ENCODE measurements at regions not wholly inside any gene's neighbourhood (a gene's known extent, or its start where the extent isn't known, plus 50 kb on each side); places are given as distances from the start of the nearest gene placed in this dataset.

- no peak for FAIRE-seq
- TF ChIP-seq POLR2A (IDR thresholded peaks at IDR 0.05; ENCODE audit: low read depth, low read length) (no peak), TAF1 (IDR thresholded peaks at IDR 0.05; ENCODE audit: borderline replicate concordance, low read depth, low read length) (no peak), POLR2AphosphoS5 (IDR thresholded peaks at IDR 0.05; ENCODE audit: low read depth, low read length) (no peak)
- DNase-seq (ENCODE audit: insufficient read length), result no peak
Observed at GRCh38 chr6:91796603-91797002, 1209.7 kb upstream of the MAP3K7 start.

DNA sequence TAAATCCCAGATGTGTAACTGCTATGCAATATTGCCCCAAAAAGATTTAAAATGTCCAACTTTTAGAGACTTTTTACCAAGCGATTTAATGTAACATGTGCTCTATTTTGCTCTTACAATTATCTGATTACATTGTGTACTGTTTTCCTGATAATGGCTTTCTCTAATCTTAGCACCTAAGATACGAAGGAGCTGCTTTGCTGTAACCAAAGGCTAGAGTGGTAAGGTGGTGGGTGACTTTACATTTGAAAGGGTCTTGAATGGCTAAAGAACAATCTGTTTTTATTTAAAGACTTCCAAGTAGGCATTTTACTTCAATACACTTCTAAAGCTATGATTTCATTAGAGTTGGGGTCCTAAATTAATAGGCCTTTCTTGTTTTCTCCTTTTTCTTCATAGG is 1201.6 kb upstream of the MAP3K7 start:
- no peak for DNase-seq (ENCODE audit: insufficient read length)
- FAIRE-seq, result no peak

GRCh38 chr6:91786474-91787184 is 1199.8 kb upstream of the MAP3K7 start:
- FAIRE-seq (no peak), DNase-seq (ENCODE audit: insufficient read length) (no peak)
- TF ChIP-seq TAF1 (IDR thresholded peaks at IDR 0.05; ENCODE audit: borderline replicate concordance, low read depth, low read length), result no peak
- TF ChIP-seq POLR2AphosphoS5 (IDR thresholded peaks at IDR 0.05; ENCODE audit: low read depth, low read length), result no peak
- no peak for TF ChIP-seq POLR2A (IDR thresholded peaks at IDR 0.05; ENCODE audit: low read depth, low read length)

More for the DNA sequence above, 1201.6 kb upstream of the MAP3K7 start:
- TF ChIP-seq POLR2AphosphoS5 (IDR thresholded peaks at IDR 0.05; ENCODE audit: low read depth, low read length) (no peak), TAF1 (IDR thresholded peaks at IDR 0.05; ENCODE audit: borderline replicate concordance, low read depth, low read length) (no peak), POLR2A (IDR thresholded peaks at IDR 0.05; ENCODE audit: low read depth, low read length) (no peak)

DNA sequence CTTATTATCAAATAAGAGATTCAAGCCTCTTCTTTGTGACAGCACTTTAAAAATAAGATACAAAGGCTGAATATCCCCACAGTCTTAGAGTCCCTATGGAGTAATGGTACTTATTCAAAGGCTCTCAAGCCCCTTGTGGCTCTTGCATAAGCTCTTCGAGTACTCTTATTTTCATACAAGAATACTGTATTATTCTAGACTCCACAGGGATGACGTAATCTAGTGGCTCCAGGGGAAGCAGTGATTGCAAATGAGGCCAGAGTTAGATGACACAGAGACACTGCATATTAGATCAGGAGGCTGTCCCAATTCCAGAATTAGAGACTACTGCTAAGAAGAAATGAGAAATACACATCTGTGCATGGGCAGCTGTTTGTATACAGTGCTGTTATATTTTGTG is 1195.9 kb upstream of the MAP3K7 start:
- TF ChIP-seq POLR2AphosphoS5 (IDR thresholded peaks at IDR 0.05; ENCODE audit: low read depth, low read length) (no peak), POLR2A (IDR thresholded peaks at IDR 0.05; ENCODE audit: low read depth, low read length) (no peak), TAF1 (IDR thresholded peaks at IDR 0.05; ENCODE audit: borderline replicate concordance, low read depth, low read length) (no peak)
- no peak for FAIRE-seq
- no peak for DNase-seq (ENCODE audit: insufficient read length)

GRCh38 chr6:91781946-91782345 is 1195.1 kb upstream of the MAP3K7 start:
- DNase-seq (ENCODE audit: insufficient read length), result no peak
- no peak for TF ChIP-seq POLR2A (IDR thresholded peaks at IDR 0.05; ENCODE audit: low read depth, low read length)
- no peak for TF ChIP-seq TAF1 (IDR thresholded peaks at IDR 0.05; ENCODE audit: borderline replicate concordance, low read depth, low read length)
- FAIRE-seq, result no peak

DNA sequence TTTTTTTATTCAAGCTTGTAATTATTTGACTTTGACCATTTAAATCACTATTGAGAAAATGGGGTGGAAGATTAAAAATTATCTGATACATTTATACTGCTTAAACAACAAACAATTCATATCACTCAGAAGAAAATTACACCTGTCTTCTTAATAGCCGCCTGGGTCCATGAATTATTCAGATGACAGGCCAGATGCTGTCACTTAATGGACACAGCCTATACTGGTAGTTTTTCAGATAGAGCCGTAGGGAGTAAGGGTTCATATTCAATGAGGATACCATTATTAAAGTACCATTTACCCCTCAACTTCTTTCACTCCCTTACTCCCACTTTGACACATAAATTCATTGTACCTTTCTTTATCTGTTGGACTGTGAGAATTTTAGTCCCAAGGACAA is 1193.4 kb upstream of the MAP3K7 start:
- no peak for TF ChIP-seq TAF1 (IDR thresholded peaks at IDR 0.05; ENCODE audit: borderline replicate concordance, low read depth, low read length)
- no peak for TF ChIP-seq POLR2A (IDR thresholded peaks at IDR 0.05; ENCODE audit: low read depth, low read length)
- no peak for TF ChIP-seq POLR2AphosphoS5 (IDR thresholded peaks at IDR 0.05; ENCODE audit: low read depth, low read length)
- DNase-seq (ENCODE audit: insufficient read length) (no peak), FAIRE-seq (peak; percentile 21)

DNA sequence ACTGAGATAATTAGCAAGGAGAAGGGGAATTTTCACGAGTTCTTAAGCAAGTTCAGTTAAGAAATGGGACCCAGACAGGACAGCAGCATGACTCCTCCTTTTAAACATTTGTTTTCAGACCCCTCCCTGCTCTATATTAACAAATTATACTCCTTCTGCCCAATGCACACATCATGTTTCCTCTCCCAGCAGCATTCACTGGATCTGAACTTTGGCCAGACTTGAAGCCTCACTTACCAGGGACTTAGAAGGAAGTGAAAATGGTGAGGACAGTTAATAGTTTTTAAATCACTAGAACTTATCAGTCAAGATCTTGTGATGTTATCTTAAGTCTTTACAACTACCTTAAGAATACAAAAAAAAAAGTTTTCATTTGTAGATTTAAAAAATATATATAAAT is 1174.7 kb upstream of the MAP3K7 start:
- FAIRE-seq (no peak), DNase-seq (ENCODE audit: insufficient read length) (no peak)
- no peak for TF ChIP-seq POLR2A (IDR thresholded peaks at IDR 0.05; ENCODE audit: low read depth, low read length)
- no peak for TF ChIP-seq TAF1 (IDR thresholded peaks at IDR 0.05; ENCODE audit: borderline replicate concordance, low read depth, low read length)
- TF ChIP-seq POLR2AphosphoS5 (IDR thresholded peaks at IDR 0.05; ENCODE audit: low read depth, low read length), result no peak

GRCh38 chr6:91754691-91755090 is 1167.8 kb upstream of the MAP3K7 start:
- DNase-seq (ENCODE audit: insufficient read length) (no peak), FAIRE-seq (no peak)
- TF ChIP-seq TAF1 (IDR thresholded peaks at IDR 0.05; ENCODE audit: borderline replicate concordance, low read depth, low read length) (no peak), POLR2AphosphoS5 (IDR thresholded peaks at IDR 0.05; ENCODE audit: low read depth, low read length) (no peak), POLR2A (IDR thresholded peaks at IDR 0.05; ENCODE audit: low read depth, low read length) (no peak)

GRCh38 chr6:91751526-91751925 is 1164.7 kb upstream of the MAP3K7 start:
- FAIRE-seq, result peak; percentile 21
- no peak for TF ChIP-seq TAF1 (IDR thresholded peaks at IDR 0.05; ENCODE audit: borderline replicate concordance, low read depth, low read length)
- no peak for TF ChIP-seq POLR2AphosphoS5 (IDR thresholded peaks at IDR 0.05; ENCODE audit: low read depth, low read length)
- DNase-seq (ENCODE audit: insufficient read length), result no peak

DNA sequence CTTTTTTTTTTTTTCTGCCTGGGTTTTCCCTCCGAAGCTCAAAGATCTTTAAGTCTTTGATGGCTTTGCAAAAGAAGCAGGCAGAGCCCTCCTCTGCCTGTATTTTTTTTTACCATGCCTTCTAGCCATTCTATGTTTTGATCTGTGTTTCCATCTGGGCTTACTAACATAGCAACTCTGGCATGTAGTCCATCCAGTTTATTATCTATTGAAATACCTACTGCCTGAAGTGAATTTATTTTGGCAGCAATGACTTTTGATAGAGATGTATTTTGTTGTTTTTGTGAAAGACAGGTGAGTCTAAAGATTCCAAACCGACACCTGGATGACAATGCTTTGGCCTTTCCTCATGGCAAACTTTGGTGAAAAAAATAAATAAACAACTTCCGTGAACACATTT is 1157.7 kb upstream of the MAP3K7 start:
- FAIRE-seq (no peak), DNase-seq (ENCODE audit: insufficient read length) (no peak)
- no peak for TF ChIP-seq POLR2AphosphoS5 (IDR thresholded peaks at IDR 0.05; ENCODE audit: low read depth, low read length)
- TF ChIP-seq POLR2A (IDR thresholded peaks at IDR 0.05; ENCODE audit: low read depth, low read length), result no peak
- TF ChIP-seq TAF1 (IDR thresholded peaks at IDR 0.05; ENCODE audit: borderline replicate concordance, low read depth, low read length), result no peak

DNA sequence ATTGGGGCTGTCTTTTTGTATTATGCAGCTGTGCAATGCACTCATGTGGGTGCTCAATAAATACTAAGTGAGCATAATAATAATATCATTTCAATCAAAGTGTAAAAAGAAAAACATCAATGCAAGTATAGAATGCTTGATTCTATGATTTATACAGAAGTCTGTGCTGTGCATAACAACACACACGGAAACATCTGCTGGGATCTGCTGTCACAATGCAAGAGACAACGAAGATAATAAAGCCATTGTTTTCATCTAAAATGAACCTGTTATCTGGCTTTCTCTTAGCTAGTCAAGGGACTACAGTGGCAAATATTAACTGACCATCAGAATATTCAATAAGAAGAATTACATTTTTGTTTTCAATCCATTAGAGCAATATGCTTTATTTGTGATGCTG is 1156.9 kb upstream of the MAP3K7 start:
- FAIRE-seq (no peak), DNase-seq (ENCODE audit: insufficient read length) (no peak)
- TF ChIP-seq POLR2AphosphoS5 (IDR thresholded peaks at IDR 0.05; ENCODE audit: low read depth, low read length) (no peak), TAF1 (IDR thresholded peaks at IDR 0.05; ENCODE audit: borderline replicate concordance, low read depth, low read length) (no peak), POLR2A (IDR thresholded peaks at IDR 0.05; ENCODE audit: low read depth, low read length) (no peak)

DNA sequence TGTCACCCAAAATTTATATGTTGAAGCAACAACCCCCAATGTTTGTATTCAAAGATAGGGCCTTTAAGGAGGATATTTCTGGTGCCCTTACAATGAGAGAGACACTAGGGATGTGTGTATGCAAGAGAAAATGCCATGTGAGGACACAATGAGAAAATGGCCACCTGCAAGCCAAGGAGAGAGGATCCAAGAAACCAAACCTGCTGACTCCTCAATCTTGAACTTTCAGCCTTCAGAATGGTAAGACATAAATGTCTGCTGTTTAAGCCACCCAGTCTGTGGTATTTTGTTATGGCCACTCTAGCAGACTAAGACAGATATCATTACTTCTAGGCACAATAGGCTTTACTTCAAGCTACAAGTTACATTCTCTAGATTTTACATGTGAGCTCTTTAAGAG is 1145.1 kb upstream of the MAP3K7 start:
- FAIRE-seq, result no peak
- no peak for TF ChIP-seq POLR2A (IDR thresholded peaks at IDR 0.05; ENCODE audit: low read depth, low read length)
- no peak for TF ChIP-seq POLR2AphosphoS5 (IDR thresholded peaks at IDR 0.05; ENCODE audit: low read depth, low read length)
- no peak for TF ChIP-seq TAF1 (IDR thresholded peaks at IDR 0.05; ENCODE audit: borderline replicate concordance, low read depth, low read length)
- no peak for DNase-seq (ENCODE audit: insufficient read length)
